Neural cell (in vitro differentiated cells): ENCODE measurements at regions not wholly inside any gene's neighbourhood (a gene's known extent, or its start where the extent isn't known, plus 50 kb on each side); places are given as distances from the start of the nearest gene placed in this dataset.

Experiments
- EP300 ChIP-seq: fragments of 450-650 bp; conservative IDR thresholded peaks from 2 replicates; pipeline ENCODE4 v1.6.1; 2014; ENCODE audit warnings: antibody characterized with exemption, mild to moderate bottlenecking, moderate library complexity; ENCODE audit not compliant: poor library complexity, severe bottlenecking
- EZH2 ChIP-seq: fragments of 200-600, 300-800 bp; shearing (Covaris generic), sonication (generic); IDR thresholded peaks from 2 replicates; pipeline ENCODE4 v1.6.1; 2014; ENCODE audit warnings: antibody characterized with exemption, low read length, borderline replicate concordance, mild to moderate bottlenecking; ENCODE audit not compliant: insufficient read depth, poor library complexity, severe bottlenecking
- MXI1 ChIP-seq: fragments of 450-650 bp; conservative IDR thresholded peaks from 2 replicates; pipeline ENCODE4 v1.6.1; 2014; ENCODE audit warnings: antibody characterized with exemption, mild to moderate bottlenecking; ENCODE audit not compliant: poor library complexity, severe bottlenecking
- POLR2AphosphoS5 ChIP-seq: IDR thresholded peaks from 2 replicates; pipeline ENCODE4 v1.6.1; 2012
- RAD21 ChIP-seq: fragments of 450-650 bp; conservative IDR thresholded peaks from 2 replicates; pipeline ENCODE4 v1.6.1; 2014; ENCODE audit warnings: antibody characterized with exemption, mild to moderate bottlenecking, moderate library complexity
- TAF1 ChIP-seq: IDR thresholded peaks from 2 replicates; pipeline ENCODE4 v1.6.1; 2012; ENCODE audit warnings: low read depth
- TF ChIP-seq, protein P1 (sequence below): fragments of 450-650 bp; IDR thresholded peaks from 2 replicates; pipeline ENCODE4 v1.5.1; 2014; ENCODE audit warnings: antibody characterized with exemption, mild to moderate bottlenecking, moderate library complexity; ENCODE audit not compliant: poor library complexity, severe bottlenecking
- TF ChIP-seq, protein P2 (sequence below): IDR thresholded peaks from 2 replicates; pipeline ENCODE4 v1.6.1; 2012; ENCODE audit warnings: borderline replicate concordance

DNA sequence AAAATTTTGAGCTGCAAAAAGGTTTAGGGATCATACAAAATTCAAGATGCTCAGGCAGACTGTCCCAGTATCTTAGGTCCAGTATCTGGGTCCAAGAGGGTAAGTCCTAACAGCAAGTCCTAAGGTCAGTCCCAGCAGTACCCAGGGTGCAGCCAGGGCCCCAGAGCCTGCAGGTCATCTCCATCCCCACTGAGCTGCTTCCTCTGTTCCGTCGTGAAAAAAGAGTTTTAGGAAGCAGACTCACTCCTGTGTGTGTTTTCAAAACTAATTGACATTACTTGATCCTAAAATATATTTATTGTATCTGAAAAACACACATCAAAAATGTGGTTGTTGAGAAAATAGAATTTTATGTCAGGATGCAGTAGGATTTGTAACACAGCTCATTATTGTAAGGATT, 69.9 kb upstream of the ALKAL2 start:
- TF ChIP-seq, protein P1, sequence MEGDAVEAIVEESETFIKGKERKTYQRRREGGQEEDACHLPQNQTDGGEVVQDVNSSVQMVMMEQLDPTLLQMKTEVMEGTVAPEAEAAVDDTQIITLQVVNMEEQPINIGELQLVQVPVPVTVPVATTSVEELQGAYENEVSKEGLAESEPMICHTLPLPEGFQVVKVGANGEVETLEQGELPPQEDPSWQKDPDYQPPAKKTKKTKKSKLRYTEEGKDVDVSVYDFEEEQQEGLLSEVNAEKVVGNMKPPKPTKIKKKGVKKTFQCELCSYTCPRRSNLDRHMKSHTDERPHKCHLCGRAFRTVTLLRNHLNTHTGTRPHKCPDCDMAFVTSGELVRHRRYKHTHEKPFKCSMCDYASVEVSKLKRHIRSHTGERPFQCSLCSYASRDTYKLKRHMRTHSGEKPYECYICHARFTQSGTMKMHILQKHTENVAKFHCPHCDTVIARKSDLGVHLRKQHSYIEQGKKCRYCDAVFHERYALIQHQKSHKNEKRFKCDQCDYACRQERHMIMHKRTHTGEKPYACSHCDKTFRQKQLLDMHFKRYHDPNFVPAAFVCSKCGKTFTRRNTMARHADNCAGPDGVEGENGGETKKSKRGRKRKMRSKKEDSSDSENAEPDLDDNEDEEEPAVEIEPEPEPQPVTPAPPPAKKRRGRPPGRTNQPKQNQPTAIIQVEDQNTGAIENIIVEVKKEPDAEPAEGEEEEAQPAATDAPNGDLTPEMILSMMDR: no peak
- TF ChIP-seq, protein P2, sequence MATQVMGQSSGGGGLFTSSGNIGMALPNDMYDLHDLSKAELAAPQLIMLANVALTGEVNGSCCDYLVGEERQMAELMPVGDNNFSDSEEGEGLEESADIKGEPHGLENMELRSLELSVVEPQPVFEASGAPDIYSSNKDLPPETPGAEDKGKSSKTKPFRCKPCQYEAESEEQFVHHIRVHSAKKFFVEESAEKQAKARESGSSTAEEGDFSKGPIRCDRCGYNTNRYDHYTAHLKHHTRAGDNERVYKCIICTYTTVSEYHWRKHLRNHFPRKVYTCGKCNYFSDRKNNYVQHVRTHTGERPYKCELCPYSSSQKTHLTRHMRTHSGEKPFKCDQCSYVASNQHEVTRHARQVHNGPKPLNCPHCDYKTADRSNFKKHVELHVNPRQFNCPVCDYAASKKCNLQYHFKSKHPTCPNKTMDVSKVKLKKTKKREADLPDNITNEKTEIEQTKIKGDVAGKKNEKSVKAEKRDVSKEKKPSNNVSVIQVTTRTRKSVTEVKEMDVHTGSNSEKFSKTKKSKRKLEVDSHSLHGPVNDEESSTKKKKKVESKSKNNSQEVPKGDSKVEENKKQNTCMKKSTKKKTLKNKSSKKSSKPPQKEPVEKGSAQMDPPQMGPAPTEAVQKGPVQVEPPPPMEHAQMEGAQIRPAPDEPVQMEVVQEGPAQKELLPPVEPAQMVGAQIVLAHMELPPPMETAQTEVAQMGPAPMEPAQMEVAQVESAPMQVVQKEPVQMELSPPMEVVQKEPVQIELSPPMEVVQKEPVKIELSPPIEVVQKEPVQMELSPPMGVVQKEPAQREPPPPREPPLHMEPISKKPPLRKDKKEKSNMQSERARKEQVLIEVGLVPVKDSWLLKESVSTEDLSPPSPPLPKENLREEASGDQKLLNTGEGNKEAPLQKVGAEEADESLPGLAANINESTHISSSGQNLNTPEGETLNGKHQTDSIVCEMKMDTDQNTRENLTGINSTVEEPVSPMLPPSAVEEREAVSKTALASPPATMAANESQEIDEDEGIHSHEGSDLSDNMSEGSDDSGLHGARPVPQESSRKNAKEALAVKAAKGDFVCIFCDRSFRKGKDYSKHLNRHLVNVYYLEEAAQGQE: no peak
- TF ChIP-seq EZH2 (no peak), RAD21 (no peak), POLR2AphosphoS5 (no peak), MXI1 (no peak), EP300 (no peak), TAF1 (no peak)
